CD4-positive, alpha-beta T cell treated with Interleukin-12 subunit alpha and Interleukin-12 subunit beta, for 1 hour (primary cell): ENCODE measurements at regions not wholly inside any gene's neighbourhood (a gene's known extent, or its start where the extent isn't known, plus 50 kb on each side); places are given as distances from the start of the nearest gene placed in this dataset.
A peak's percentile ranks its signal among the peaks of the same experiment; 100 is the strongest.
"Not testable (repeated sequence)": the region's sequence is repeated elsewhere in the genome, so short reads cannot be mapped to it uniquely, and the experiment has no call there.

Experiments
- DNase-seq: peaks from one replicate; pipeline ENCODE4 v3.0.0-alpha.2; 2020

DNA sequence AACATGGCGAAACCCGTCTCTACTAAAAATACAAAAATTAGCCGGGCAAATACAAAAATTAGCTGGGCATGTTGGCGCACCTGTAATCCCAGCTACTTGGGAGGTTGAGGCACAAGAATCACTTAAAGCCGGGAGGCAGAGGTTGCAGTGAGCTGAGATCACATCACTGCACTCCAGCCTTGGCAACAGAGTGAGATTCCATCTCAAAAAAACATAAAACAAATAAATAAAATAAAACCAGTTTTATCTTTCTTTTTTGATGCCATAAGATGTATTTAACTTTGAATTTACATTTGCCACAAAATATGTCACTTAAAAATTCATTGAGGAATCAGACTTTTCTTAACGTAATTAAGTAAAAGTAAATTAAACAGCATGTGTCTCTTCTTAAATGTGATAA lies 113.3 kb upstream of the ERRFI1 start:
- no peak for DNase-seq

DNA sequence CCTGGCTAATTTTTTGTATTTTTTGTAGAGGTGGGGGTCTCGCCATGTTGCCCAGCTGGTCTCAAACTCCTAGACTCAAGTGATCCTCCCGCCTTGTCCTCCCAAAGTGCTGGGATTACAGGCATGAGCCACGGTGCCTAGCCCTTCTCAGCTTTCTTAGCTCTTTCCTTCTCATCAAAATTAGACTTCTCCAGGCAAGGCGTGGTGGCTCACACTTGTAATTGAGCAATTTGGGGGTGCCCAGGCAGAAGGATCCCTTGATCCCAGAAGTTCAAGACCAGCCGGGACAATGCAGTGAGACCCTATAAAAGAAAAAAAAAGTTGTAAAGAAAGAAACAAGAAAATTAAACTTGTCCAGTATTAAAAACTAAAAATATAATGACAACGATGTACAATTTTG lies 112.6 kb upstream of the ERRFI1 start:
- DNase-seq, result no peak

DNA sequence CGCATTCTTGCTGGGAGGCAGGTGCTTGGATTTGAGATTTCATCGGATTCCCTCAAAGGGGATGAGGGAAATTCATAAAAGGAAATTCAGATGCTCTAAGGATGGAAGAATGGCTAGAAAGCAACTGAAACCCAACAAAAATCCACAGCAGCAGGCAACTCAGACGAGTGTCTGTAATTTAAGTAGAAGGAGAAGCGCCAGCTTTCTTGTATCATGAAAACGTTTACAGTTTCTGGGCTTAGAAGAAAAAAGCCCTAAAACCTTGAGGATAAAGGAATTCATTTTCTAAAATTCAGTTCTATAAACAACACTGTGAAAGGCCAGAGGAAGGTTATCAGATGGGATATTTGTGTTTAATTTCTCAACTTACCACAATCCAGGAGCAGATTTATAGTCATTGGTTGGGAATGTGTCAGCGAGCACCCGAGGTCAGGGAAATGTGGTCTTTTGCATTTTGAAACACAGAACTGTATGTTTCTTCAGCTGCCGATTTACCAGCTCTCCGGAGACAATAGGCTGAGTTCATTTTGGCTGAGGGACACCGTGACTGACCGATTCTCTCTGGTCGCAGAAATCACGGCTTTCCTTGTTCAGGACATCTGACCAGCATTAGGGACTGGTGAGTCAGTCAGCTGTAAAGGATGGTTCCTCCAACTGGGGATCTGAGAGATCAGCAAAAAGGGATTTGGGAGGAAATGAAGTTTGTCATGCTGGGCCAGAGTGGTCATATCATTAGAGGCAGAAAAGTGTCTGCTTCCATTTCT lies 111.6 kb upstream of the ERRFI1 start:
- DNase-seq, result no peak

GRCh38 chr1:8136766-8137165 lies 110.7 kb upstream of the ERRFI1 start:
- no peak for DNase-seq

DNA sequence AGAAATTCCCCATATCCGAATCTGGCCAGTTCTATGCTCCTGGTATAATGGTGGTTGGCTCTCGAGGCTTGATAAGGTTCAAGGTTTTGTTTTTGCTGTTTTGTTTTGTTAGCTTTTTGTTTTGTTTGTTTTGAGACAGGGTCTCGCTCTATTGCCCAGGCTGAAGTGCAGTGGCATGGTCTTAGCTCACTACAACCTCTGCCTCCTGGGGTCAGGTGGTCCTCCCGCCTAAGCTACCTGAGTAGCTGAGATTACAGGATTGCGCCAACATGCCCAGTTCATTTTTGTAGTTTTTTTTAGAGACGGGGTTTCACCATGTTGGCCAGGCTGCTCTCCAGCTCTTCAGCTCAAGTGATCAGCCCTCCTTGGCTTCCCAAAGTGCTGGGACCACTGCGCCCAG lies 109.1 kb upstream of the ERRFI1 start:
- no peak for DNase-seq

DNA sequence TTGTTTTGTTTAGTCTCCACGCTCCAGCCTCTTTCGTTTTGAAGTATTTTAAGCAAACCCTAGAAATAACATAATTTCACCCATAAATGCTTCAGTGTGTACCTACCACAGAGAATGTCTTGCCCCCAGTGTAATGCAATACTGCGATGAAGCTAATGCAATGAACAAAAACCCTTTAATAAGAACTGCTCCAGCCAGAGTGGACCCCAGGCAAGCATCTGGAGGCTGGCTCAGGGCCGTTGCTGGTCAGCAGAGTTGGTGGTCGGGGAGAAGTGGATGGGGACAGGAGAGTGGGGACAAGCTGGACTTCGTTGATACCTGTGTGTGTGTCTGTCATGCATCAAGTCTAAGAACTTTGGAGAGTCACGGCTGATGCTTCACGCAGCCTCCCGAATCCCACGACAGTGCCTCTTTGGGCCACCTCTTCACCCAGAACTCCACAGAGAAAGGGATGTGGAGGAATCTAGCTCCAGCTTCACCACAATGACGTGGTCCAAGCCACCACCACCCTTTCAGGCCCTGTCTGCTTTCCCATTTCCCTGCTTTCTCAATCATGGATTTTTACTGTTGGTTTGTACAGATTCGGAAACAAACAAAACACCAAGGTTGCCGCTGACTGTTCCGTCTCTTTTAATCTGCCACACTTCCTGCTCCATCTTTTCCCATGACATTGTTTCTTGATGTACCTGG lies 108.6 kb upstream of the ERRFI1 start:
- DNase-seq, result no peak

DNA sequence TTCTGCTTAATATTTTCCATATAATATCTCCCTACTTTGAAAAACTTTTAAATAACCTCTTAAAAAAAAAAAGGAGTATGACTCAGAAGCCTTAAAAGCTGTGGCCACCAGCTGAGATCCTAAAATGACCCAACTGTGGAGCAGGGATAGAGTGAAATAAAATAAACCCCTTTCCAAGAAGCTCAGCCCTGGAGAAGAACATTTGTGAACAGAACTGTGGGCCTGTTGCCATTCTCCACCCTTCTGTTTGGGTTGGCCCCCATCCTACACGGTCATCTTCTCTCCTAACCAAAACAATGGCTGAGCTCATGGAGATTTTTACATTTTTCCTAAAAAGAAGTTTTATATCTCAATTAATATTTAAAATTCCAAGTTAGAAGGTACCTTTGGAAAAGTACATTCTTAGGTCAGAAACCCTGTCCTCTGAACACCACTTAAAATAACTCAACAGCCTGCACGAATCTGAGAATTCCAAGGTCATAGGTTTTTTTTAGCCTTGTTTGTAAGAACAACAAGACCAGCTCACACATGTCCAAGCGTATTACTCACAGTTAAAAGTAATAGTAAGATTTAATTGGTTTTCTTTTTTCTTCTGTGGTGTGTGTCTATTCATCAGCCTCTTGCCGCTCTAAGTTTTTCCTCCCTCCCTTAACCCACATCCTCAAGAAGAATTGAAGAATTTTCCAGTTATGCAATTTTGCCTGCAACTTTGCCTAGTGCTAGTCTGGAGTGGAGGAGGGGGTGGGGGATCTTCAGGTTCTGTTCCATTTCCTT lies 107.7 kb upstream of the ERRFI1 start:
- no peak for DNase-seq

DNA sequence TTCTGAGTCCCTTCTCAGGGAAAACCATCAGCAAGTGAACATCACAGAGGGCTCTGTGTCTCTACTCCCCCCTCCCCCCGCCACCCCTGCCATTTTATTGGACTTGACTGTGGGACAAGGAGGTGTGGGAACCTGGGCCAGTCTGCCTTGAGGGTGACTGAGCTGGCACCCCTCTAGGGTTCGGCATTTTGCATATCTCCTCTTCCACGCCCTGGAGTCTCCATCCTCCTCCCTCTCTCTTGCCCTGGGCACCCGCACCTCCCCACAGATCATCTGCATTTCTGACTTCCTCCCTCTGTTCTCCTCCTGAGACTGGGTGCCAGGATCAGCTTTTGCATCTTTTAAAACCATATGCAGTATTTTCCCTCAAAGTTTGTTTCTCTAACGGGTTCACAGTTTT lies 107.1 kb upstream of the ERRFI1 start:
- DNase-seq, result no peak

GRCh38 chr1:8127171-8127641 lies 101.1 kb upstream of the ERRFI1 start:
- DNase-seq, result no peak

- no peak for DNase-seq
These were observed 96.6 kb upstream of the ERRFI1 start for GRCh38 chr1:8122477-8123407.

- no peak for DNase-seq
These were observed 96.0 kb upstream of the ERRFI1 start for GRCh38 chr1:8122160-8122476.

DNA sequence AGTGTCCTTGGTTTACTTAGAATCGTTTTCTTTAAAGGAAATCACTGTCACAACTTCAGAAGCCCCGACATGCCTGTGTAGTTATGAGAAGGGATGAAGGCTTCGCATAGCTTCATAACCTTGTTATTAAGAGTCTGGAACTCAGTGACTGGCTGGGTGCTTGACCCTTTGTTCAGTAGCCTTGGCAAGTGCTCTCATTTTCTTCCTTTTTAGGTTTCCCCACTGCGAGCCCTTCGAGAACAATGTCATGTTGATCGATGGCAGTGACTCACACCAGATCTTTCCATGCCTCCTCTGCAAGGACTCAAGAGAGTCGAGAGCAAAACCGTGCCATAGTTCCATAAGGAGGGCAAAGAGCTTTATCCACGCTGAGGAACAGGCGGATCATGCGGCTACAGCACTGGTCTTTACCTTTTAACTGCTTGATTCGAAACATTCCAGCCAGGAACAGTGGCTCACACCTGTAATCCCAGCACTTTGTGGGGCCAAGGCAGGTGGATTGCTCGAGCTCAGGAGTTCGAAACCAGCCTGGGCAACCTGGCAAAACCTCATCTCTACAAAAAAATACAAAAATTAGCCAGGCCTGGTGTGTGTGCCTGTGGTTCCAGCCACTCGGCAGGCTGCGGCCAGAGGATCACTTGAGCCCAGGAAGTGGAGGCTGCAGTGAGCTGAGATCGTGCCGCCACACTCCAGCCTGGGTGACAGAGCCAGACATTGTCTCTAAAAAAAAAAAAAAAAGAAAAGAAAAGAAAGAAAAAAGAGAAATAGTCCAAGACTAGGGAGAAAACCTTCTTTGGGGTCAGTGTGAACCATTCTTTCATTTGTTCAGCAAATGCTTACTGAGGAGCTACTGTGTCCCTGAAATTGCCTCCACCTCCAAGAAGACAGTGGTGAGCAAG lies 95.4 kb upstream of the ERRFI1 start:
- no peak for DNase-seq

DNA sequence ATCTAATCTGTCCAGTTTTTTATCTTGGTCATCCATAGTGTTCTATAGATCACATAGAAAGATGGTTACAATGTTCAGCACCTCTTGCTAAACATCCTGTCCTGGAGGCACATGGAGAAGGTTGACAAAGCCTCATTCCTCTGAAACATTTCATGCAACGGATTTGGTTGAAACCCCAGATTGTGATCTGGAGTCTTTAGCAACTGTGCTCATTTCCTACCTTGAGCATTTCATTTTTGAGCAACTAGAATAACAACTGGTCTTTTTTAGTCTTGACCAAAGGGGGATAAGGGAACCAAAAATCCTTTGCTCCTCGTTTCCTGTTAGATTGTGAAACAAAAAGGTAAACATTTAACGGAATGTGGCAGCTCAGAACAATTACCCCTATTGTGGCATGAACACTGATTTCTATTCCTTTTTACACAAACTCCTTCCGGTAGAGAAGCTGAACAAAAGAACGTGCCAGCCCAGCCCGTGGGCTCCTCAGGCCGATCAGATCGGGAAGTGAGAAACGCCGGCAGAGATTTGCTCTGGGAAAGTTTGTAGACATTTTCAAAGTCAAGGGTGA lies 94.7 kb upstream of the ERRFI1 start:
- DNase-seq, result peak; percentile 3

DNA sequence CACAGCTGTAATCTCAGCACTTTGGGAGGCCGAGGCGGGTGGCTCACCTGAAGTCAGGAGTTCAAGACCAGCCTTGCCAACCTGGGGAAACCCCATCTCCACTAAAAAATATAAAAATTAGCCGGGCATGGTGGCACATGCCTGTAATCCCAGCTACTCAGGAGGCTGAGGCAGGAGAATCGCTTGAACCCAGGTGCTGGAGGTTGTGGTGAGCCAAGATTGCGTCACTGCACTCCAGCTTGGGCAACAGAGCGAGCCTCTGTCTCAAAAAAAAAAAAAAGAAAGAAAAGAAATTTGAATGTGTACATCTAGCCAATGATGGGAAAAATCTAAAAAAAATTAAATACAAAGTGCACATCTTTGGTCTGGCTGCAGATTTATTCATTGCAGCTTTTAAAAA lies 92.6 kb upstream of the ERRFI1 start:
- DNase-seq, result not testable (repeated sequence)

GRCh38 chr1:8118031-8118451 lies 91.9 kb upstream of the ERRFI1 start:
- DNase-seq, result no peak

- no peak for DNase-seq
These were observed 90.8 kb upstream of the ERRFI1 start for GRCh38 chr1:8116894-8117264.

DNA sequence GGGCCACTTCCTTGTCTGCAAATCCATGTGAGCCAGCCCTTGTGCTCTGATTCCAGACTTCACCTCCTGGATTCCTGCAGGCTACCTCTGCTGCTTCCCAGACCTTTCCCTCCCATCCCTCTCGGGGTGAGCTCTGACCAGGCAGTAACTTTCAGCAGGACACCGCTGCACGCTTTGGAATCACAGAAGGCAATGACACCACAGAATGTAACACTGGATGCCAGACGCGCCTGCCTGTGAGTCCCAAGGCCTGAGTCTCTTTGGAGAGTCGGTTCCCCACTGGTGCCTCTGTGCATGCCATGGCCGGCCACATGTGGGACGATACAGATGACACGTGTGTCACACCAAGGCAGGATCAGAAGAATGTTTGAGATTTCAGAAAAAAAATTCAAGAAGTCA lies 89.7 kb upstream of the ERRFI1 start:
- DNase-seq, result no peak

DNA sequence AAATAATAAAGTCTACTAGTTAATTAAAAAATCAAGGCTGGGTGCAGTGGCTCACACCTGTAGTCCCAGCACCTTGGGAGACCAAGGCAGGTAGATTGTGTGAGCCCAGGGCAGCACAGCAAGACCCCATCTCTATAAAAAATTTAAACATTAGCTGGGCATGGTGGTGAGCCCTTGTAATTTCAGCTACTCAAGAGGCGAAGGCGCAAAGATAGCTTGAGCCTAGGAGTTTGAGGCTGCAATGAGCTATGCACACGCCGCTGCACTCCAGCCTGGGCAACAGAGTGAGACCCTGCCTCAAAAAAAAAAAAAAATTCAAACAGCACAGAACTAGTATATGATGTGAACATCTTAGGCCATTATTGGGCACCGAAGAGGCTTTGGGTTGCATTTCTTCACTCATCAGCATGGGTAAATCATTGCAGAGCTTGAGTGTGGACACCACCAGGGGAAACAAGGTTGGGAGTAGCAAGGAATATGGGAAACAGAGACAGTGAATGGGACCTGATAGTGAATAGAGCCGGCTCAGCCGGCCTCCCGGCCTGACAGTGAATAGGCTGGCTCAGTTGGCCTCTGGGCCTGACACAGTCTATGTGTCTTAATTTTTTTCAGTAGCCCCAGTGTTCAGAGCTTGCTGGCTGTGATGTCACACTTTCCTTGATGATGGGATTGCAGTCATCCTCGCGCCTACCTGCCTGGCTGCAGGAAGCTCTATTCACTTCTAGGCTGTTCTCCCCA lies 89.1 kb upstream of the ERRFI1 start:
- no peak for DNase-seq

DNA sequence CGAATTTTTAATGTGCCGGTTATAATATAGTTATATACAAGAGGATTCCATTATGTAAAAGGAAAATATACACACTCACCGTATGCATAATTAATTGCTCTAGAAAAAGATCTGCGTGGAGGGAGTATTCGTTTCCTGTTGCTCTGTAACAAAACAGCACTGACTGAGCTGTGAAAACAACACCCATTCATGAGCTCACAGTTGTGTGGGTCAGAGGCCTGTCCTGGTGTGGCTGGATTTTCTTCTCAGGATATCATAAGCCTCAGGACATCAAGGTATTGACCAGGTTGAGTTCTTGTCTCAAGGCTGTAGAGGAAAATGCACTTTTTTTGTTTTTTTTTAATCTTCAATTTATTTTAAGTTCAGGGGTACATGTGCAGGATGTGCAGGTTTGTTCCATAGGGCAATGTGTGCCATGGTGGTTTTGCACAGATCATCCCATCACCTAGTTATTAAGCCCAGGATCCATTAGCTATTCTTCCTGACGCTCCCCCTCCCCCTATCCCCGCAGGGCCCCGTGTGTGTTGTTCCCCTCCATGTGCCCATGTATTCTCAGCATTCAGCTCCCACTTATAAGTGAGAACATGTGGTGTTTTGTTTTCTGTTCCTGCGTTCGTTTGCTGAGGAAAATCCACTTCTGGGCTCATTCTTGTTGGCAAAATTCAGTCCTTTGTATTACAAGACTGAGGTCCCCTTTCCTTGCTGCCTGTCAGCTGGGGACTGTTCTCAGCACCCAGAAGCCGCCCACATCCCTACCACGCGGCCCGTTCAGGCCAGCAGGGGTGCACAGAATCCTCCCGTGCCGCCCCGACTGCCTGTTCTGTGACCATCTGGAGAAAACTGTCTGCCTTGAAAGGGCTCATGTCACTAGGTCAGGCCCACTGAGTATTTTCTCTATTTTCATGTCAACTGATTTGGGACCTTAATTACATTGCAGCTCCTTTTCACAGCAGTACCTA lies 87.4 kb upstream of the ERRFI1 start:
- DNase-seq, result peak; percentile 34
